HEK293 (cell line): ENCODE measurements at regions not wholly inside any gene's neighbourhood (a gene's known extent, or its start where the extent isn't known, plus 50 kb on each side); places are given as distances from the start of the nearest gene placed in this dataset.

ENCODE experiments used
- CTCF ChIA-PET: fragments of 350-600 bp; formaldehyde crosslinking; extraction: SDS; loops from one replicate; lab custom pipeline; 2021; ENCODE audit warnings: antibody characterized with exemption; lab: Yijun Ruan, JAX
- POLR2A ChIA-PET: fragments of 300-600 bp; formaldehyde crosslinking; extraction: SDS; loops from one replicate; lab custom pipeline; 2020; ENCODE audit warnings: antibody characterized with exemption, inconsistent platforms; lab: Yijun Ruan, JAX
- H3K27ac ChIP-seq: fragments of 200-500 bp; sonication (Bioruptor generic); 2 replicates; pipeline ENCODE4 v1.5.1; 2014; ENCODE audit warnings: low read depth, low read length, control low read depth, inconsistent platforms; ENCODE audit errors: extremely low read depth
- H3K36me3 ChIP-seq, 2 experiments: fragments of 200-500 bp in 1 of 2; sonication (Bioruptor generic) in 1 of 2; 1 replicate in 1 of 2; 2 replicates in 1 of 2; pipeline ENCODE4 v1.5.1; 2014 to 2017; ENCODE audit warnings: inconsistent platforms in 2 of 2, low read length in 2 of 2; ENCODE audit not compliant: control insufficient read depth in 2 of 2, insufficient read depth in 1 of 2
- H3K4me1 ChIP-seq: fragments of 200-500 bp; sonication (Bioruptor generic); 2 replicates; pipeline ENCODE4 v1.5.1; 2014; ENCODE audit warnings: mild to moderate bottlenecking, low read length, inconsistent platforms; ENCODE audit not compliant: control insufficient read depth, insufficient read depth
- H3K4me3 ChIP-seq: 2 replicates; pipeline ENCODE4 v1.5.1; 2011; ENCODE audit warnings: low read depth, mild to moderate bottlenecking, control low read depth, low read length, moderate library complexity
- H3K9me3 ChIP-seq: fragments of 200-500 bp; sonication (Bioruptor generic); 2 replicates; pipeline ENCODE4 v1.5.1; 2014; ENCODE audit warnings: low read depth, low read length, inconsistent platforms; ENCODE audit not compliant: control insufficient read depth, insufficient read depth
- INSM2 ChIP-seq: fragments of 450-650 bp; formaldehyde crosslinking; IDR thresholded peaks from 2 replicates; pipeline ENCODE4 v1.5.1; 2016; ENCODE audit warnings: missing biosample characterization, missing genetic modification characterization
- KLF17 ChIP-seq: fragments of 450-650 bp; formaldehyde crosslinking; IDR thresholded peaks from 2 replicates; pipeline ENCODE4 v1.5.1; 2016; ENCODE audit warnings: missing biosample characterization, missing genetic modification characterization
- SP2 ChIP-seq: fragments of 450-650 bp; formaldehyde crosslinking; IDR thresholded peaks from 2 replicates; pipeline ENCODE4 v1.5.1; 2016; ENCODE audit warnings: missing biosample characterization, missing genetic modification characterization
- ZBTB1 ChIP-seq: fragments of 450-650 bp; formaldehyde crosslinking; IDR thresholded peaks from 2 replicates; pipeline ENCODE4 v1.5.1; 2016; ENCODE audit warnings: missing biosample characterization, missing genetic modification characterization
- ZFP37 ChIP-seq: fragments of 450-650 bp; formaldehyde crosslinking; IDR thresholded peaks from 2 replicates; pipeline ENCODE4 v1.5.1; 2016; ENCODE audit warnings: missing biosample characterization, missing genetic modification characterization
- ZNF132 ChIP-seq: fragments of 450-650 bp; formaldehyde crosslinking; IDR thresholded peaks from 2 replicates; pipeline ENCODE4 v1.5.1; 2017; ENCODE audit warnings: missing biosample characterization, missing genetic modification characterization, borderline replicate concordance
- ZNF174 ChIP-seq: fragments of 450-650 bp; formaldehyde crosslinking; IDR thresholded peaks from 2 replicates; pipeline ENCODE4 v1.5.0; 2017; ENCODE audit warnings: missing biosample characterization, mild to moderate bottlenecking, missing genetic modification characterization
- ZNF211 ChIP-seq: fragments of 450-650 bp; formaldehyde crosslinking; IDR thresholded peaks from 2 replicates; pipeline ENCODE4 v1.5.1; 2016; ENCODE audit warnings: low read depth, missing biosample characterization, missing genetic modification characterization
- ZNF223 ChIP-seq: fragments of 450-650 bp; formaldehyde crosslinking; IDR thresholded peaks from 2 replicates; pipeline ENCODE4 v1.5.1; 2016; ENCODE audit warnings: missing biosample characterization, missing genetic modification characterization
- ZNF26 ChIP-seq: fragments of 450-650 bp; formaldehyde crosslinking; IDR thresholded peaks from 2 replicates; pipeline ENCODE4 v1.5.1; 2016; ENCODE audit warnings: missing biosample characterization, missing genetic modification characterization
- ZNF280D ChIP-seq: fragments of 450-650 bp; formaldehyde crosslinking; IDR thresholded peaks from 2 replicates; pipeline ENCODE4 v1.5.1; 2016; ENCODE audit warnings: missing biosample characterization, missing genetic modification characterization
- ZNF292 ChIP-seq: fragments of 450-650 bp; formaldehyde crosslinking; IDR thresholded peaks from 2 replicates; pipeline ENCODE4 v1.5.1; 2016; ENCODE audit warnings: low read depth, missing biosample characterization, missing genetic modification characterization, borderline replicate concordance
- ZNF302 ChIP-seq: fragments of 450-650 bp; formaldehyde crosslinking; IDR thresholded peaks from 2 replicates; pipeline ENCODE4 v1.5.1; 2016; ENCODE audit warnings: missing biosample characterization, missing genetic modification characterization, low read depth
- ZNF350 ChIP-seq: fragments of 450-650 bp; formaldehyde crosslinking; IDR thresholded peaks from 2 replicates; pipeline ENCODE4 v1.5.0; 2017; ENCODE audit warnings: missing biosample characterization, mild to moderate bottlenecking, missing genetic modification characterization
- ZNF423 ChIP-seq: fragments of 450-650 bp; formaldehyde crosslinking; IDR thresholded peaks from 2 replicates; pipeline ENCODE4 v1.5.1; 2016; ENCODE audit warnings: missing biosample characterization, missing genetic modification characterization
- ZNF555 ChIP-seq: fragments of 450-650 bp; formaldehyde crosslinking; conservative IDR thresholded peaks from 2 replicates; pipeline ENCODE4 v1.5.1; 2017; ENCODE audit warnings: missing biosample characterization, mild to moderate bottlenecking, missing genetic modification characterization, inconsistent platforms
- ZNF596 ChIP-seq: fragments of 450-650 bp; IDR thresholded peaks from 2 replicates; pipeline ENCODE4 v1.5.0; 2018; ENCODE audit warnings: missing biosample characterization, mild to moderate bottlenecking, missing genetic modification characterization, moderate library complexity
- ZNF626 ChIP-seq: fragments of 450-650 bp; sonication (Bioruptor Pico); formaldehyde crosslinking; IDR thresholded peaks from 2 replicates; pipeline ENCODE4 v1.5.1; 2018; ENCODE audit warnings: missing biosample characterization, missing genetic modification characterization, inconsistent platforms
- ZNF654 ChIP-seq: fragments of 450-650 bp; formaldehyde crosslinking; IDR thresholded peaks from 2 replicates; pipeline ENCODE4 v1.5.1; 2016; ENCODE audit warnings: low read depth, missing biosample characterization, missing genetic modification characterization
- ZNF664 ChIP-seq: fragments of 450-650 bp; formaldehyde crosslinking; IDR thresholded peaks from 2 replicates; pipeline ENCODE4 v1.5.1; 2016; ENCODE audit warnings: missing biosample characterization, missing genetic modification characterization
- ZNF768 ChIP-seq: fragments of 450-650 bp; formaldehyde crosslinking; IDR thresholded peaks from 2 replicates; pipeline ENCODE4 v1.5.1; 2018; ENCODE audit warnings: missing biosample characterization, mild to moderate bottlenecking, missing genetic modification characterization
- ZNF776 ChIP-seq: fragments of 450-650 bp; formaldehyde crosslinking; IDR thresholded peaks from 2 replicates; pipeline ENCODE4 v1.5.0; 2017; ENCODE audit warnings: missing biosample characterization, missing genetic modification characterization, borderline replicate concordance
- ZNF777 ChIP-seq: fragments of 450-650 bp; formaldehyde crosslinking; IDR thresholded peaks from 2 replicates; pipeline ENCODE4 v1.5.1; 2017; ENCODE audit warnings: missing biosample characterization, missing genetic modification characterization, borderline replicate concordance
- ZNF830 ChIP-seq: fragments of 450-650 bp; IDR thresholded peaks from 2 replicates; pipeline ENCODE4 v1.5.0; 2018; ENCODE audit warnings: missing biosample characterization, missing genetic modification characterization, low read depth, mild to moderate bottlenecking, moderate library complexity

GRCh38 chrX:83169683-83170082, 338.4 kb upstream of the POU3F4 start (continued):
- no peak for TF ChIP-seq KLF17 (tag by site-specific recombination)
- TF ChIP-seq ZNF350 (tag by site-specific recombination) = no peak
- 0 out of 2 replicates have a peak, but pooled peaks have one; percentile 15 for TF ChIP-seq ZNF654 (tag by site-specific recombination)
- TF ChIP-seq ZNF555 (tag by site-specific recombination) = peak; percentile 56
- TF ChIP-seq ZNF223 (tag by site-specific recombination) = no peak

- no peaks in the 10 kb centered on the region for H3K4me1 ChIP-seq
- TF ChIP-seq ZNF280D (tag by site-specific recombination) (no peak), ZNF132 (no peak), ZNF830 (tag by site-specific recombination) (no peak), ZFP37 (tag by site-specific recombination) (no peak), ZNF777 (tag by site-specific recombination) (no peak), ZNF776 (tag by site-specific recombination) (no peak), ZNF596 (tag by site-specific recombination) (no peak), INSM2 (tag by site-specific recombination) (no peak), SP2 (tag by site-specific recombination) (no peak), ZNF302 (tag by site-specific recombination) (no peak), ZNF768 (tag by site-specific recombination) (no peak), ZNF26 (tag by site-specific recombination) (no peak), ZNF211 (tag by site-specific recombination) (no peak), ZNF626 (tag by site-specific recombination) (no peak), ZNF555 (tag by site-specific recombination) (no peak), ZBTB1 (tag by site-specific recombination) (no peak), ZNF664 (no peak), ZNF423 (tag by site-specific recombination) (no peak), ZNF292 (tag by site-specific recombination) (no peak), ZNF174 (tag by site-specific recombination) (no peak)
- TF ChIP-seq, all 188 proteins: peak for 0
- Histone ChIP-seq H3K9me3 (no peaks in the 10 kb centered on the region), H3K4me3 (no peak overlapping the region), H3K27ac (no peak overlapping the region), H3K36me3 (no peaks in the 10 kb centered on the region)
- POLR2A ChIA-PET = no interaction called here
- CTCF ChIA-PET = no interaction called here
These were observed 323.1 kb upstream of the POU3F4 start for GRCh38 chrX:83185010-83185409.
